ENCODE measurements at regions not wholly inside any gene's neighbourhood (a gene's known extent, or its start where the extent isn't known, plus 50 kb on each side); places are given as distances from the start of the nearest gene placed in this dataset.

DNA sequence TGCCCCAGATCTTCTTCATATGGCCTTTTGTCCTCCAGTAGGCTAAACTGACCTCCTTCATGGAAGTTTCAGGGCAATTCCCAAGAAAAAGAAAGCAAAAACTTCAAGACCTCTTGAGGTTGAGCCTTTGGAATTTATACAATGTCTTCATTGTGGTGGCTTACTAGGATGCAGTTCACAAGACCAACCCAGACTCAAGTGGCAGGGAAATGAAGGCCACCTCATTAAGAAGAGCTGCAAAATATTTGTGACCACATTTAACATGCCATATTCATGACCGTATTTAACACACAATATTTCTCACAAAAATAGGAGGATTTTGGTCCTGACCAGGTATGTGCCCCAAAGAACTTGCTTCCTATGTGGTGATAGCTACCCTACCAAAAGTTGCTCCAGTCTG lies 605.5 kb upstream of the PITX2 start:
- TF ChIP-seq CTCF (conservative IDR thresholded peaks at IDR 0.05; ENCODE audit: low read length), result no peak
- no peak for TF ChIP-seq EZH2phosphoT487 (IDR thresholded peaks at IDR 0.05; ENCODE audit: borderline replicate concordance, low read depth, low read length)

Data from OCI-LY7 (cell line).